GM04503 (cell line): ENCODE measurements at regions not wholly inside any gene's neighbourhood (a gene's known extent, or its start where the extent isn't known, plus 50 kb on each side); places are given as distances from the start of the nearest gene placed in this dataset.

Experiments
- DNase-seq: peaks from one replicate; pipeline ENCODE4 v3.0.0-alpha.2; 2012; ENCODE audit warnings: low read depth

- no peak for DNase-seq
Observed at GRCh38 chr2:100627330-100628300, 64.8 kb downstream of the PDCL3 start.

- DNase-seq: no peak
Observed at GRCh38 chr2:100628506-100628905, 65.7 kb downstream of the PDCL3 start.

GRCh38 chr2:100629309-100629708 is 66.5 kb downstream of the PDCL3 start:
- DNase-seq: no peak

DNA sequence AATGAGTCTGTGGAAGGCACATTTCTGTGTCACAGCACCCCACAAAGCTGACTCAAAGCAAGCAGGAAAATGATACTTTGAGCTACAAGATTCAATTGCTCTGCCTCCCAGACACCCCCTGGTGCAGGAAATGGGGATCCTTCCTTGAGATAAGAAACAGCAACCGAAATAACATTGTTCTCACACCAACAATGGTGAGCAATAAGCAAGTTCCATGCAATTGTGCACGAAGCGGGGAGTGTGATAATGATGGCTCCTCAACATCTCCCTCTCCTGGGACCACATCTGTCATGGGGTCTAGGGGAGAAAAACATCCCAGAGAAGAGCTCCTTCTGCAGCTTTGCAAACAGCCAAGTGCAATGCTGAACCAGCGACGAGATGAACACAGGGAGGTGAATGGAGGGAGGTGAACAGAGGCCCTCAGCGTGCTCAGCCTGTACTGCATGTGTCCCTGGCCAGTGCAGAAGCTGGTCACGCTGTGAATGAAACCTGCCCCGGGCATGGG is 67.7 kb downstream of the PDCL3 start:
- DNase-seq: no peak

DNA sequence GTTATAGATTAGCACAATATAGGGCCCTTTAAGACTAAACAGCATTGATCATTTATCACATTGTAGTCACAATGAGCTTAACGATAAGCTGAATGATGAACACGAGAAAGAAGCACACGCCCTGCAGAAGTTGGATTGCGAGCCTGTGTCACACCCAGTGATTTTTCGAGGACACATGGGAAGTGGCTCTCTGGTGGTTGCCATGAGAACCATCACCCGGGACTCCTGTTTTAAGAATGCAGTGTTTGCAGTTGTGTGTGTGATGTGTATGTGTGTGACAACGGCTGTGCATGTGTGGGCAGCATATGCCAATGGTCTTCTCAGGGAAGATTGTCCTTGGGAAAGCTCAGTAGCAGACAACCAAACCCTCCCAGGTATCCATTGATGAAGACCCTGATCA is 69.2 kb downstream of the PDCL3 start:
- no peak for DNase-seq

DNA sequence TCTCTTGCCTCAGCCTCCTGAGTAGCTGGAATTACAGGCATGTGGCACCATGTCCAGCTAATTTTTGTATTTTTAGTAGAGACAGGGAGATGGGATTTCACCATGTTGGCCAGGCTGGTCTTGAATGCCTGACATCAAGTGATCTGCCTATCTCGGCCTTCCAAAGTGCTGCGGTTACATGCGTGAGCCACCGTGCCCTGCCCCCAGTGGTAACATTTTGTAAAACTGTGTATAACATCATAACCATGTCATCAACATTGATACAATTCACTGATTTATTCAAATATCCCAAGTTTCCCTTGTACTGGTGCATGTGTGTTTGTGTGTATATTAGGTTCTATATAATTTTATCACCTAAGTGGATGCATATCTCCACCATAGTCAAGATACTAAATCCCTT is 70.0 kb downstream of the PDCL3 start:
- no peak for DNase-seq

GRCh38 chr2:100639588-100640390 is 77.0 kb downstream of the PDCL3 start:
- no peak for DNase-seq

DNA sequence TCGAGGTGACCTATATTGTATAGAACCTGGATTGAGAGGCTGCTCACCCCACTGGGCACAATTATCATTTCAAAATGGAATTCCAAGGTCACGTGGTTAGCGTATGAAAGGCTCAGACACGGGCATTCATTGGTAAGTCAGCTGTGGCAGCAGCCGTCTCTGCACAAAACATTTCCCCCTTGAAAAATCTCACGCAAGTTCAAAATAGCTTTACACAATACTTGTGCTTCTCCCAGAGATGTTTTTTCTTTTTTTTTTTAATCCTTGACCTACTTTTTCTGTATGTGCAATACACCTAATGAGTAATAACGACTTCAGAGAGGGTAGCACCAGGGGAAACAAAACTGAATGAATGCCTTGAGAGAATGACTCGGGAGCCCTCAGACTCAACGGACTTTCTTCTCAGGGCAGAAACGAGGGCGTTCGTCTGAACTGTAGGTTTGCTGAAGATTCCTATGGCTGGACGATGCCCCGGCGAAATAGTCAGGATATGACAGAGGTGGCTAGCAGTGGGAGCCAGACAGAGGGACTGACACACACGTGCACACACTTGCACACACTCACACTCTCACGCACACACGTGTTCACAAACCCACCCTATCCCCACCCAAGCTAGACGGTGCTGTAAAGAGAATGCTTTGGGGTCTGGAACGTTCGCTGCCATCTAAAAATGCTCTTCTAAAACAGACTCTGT is 77.8 kb downstream of the PDCL3 start:
- no peak for DNase-seq

DNA sequence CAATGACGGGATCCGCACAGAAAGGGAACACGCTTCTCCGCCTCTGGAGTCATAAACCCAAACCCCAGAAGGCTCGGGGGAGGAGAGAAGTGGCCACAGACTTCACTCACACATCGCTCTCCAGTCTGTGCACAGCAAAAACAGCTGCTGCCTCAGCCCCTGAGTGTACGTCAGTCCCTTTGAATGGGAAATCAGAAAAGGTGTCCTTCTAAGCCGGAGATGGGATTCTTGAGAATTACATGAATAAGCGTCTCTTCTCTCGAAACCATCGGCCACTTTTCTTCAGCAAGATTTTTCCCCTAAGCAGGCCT is 78.3 kb downstream of the PDCL3 start:
- no peak for DNase-seq

DNA sequence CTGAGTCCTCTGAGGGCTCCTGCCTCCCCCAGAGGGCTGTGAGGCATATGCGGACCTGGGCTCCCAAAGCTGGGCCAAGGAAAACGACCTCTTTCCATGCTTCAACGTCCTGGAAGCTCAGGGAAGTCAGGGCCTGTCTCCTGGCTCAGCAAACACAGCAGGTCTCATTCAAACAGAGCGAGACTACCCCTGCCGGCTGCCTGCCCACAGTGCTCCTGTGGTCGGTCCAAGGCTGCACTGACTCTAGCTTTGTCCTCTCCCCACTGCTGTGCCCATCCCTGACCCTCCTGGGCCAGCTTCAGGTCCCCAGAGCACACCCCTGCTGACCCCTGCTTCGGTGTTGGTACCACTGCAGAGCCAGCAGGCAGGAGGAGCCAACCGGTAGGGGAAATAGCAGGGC is 79.6 kb downstream of the PDCL3 start:
- DNase-seq: no peak

- DNase-seq: no peak
Observed at GRCh38 chr2:100643467-100643866, 80.7 kb downstream of the PDCL3 start.

- DNase-seq: no peak
Observed at GRCh38 chr2:100643906-100644501, 81.2 kb downstream of the PDCL3 start.

- DNase-seq: no peak
Observed at GRCh38 chr2:100645695-100646429, 83.1 kb downstream of the PDCL3 start.

- no peak for DNase-seq
Observed at GRCh38 chr2:100647709-100648108, 84.9 kb downstream of the PDCL3 start.

DNA sequence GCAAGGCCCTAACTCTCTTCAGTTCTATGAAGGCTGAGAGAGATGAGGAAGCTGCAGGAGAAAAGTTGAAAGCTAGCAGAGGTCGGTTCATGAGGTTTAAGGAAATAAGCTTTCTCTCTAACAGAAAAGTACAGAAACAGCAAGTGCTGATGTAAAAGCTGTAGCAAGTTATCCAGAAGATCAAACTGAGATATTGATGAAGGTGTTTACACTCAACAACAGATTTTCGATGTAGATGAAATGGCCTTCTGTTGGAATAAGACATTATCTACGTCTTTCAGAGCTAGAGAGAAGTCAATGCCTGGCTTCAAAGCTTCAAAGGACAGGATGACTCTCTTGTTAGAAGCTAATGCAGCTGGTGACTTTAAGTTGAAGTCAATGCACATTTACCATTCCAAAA is 87.4 kb downstream of the PDCL3 start:
- no peak for DNase-seq

DNA sequence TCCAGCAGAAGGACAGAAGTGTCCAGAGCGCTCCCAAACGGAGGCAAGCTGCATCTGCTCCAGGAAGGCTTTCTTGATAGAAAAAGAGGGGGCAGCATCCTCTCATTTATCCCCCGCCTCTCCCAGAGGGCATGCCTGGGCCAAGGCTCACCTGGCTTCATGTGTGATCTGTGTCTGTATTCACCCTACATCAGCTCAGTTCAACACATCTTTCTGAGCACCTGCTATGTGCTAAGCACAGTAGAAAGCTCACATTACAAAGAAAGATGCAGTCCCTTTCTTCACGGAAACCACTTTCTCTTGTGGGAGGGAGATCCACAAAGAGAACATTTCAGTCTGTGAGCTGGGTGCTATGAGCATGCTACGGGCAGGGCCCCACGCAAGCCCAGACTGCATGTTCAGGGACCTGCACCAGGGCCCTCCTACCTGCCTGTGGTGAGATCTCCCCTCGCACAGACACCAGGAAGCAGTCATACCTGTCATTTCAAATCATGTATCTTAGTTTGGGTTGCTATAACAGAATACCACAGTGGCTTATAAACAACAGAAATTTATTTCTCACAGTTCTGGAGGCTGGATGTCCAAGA is 90.7 kb downstream of the PDCL3 start:
- no peak for DNase-seq

- no peak for DNase-seq
Observed at GRCh38 chr2:100654611-100655010, 91.8 kb downstream of the PDCL3 start.

- DNase-seq: no peak
Observed at GRCh38 chr2:100655446-100655845, 92.7 kb downstream of the PDCL3 start.

- DNase-seq: no peak
Observed at GRCh38 chr2:100655936-100656534, 93.2 kb downstream of the PDCL3 start.

- no peak for DNase-seq
Observed at GRCh38 chr2:100658017-100658416, 95.2 kb downstream of the PDCL3 start.
